ENCODE measurements at regions not wholly inside any gene's neighbourhood (a gene's known extent, or its start where the extent isn't known, plus 50 kb on each side); places are given as distances from the start of the nearest gene placed in this dataset.

DNA sequence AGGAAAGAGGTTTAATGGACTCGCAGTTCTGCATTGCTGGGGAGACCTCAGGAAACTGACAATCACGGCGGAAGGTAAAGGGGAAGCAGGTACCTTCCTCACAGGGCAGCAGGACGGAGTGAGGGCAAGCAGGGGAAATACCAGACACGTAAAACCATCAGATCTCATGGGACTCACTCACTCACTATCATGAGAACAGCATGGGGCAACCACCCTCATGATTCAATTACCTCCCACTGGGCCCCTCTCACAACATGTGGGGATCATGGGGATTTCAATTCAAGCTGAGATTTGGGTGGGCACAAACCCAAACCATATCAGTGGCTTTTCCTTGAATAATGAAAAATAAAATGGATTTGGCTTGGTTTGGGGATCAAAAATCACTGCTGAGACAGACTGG, 380.5 kb downstream of the VRK1 start:
- Histone ChIP-seq H3K9me3 (replicated peaks; ENCODE audit: low read length) (peaks cover 21% of the 10 kb centered on the region), H3K9ac (ENCODE audit: low read depth, low read length) (no peak overlapping the region), H3K4me1 (ENCODE audit: control insufficient read depth, insufficient read depth, low read length) (no peaks in the 10 kb centered on the region), H3K36me3 (ENCODE audit: insufficient read depth, low read length) (no peaks in the 10 kb centered on the region), H3K4me2 (ENCODE audit: low read length) (no peak overlapping the region), H3K27me3 (ENCODE audit: control insufficient read depth, insufficient read depth, low read length) (no peaks in the 10 kb centered on the region), H3K4me3 (ENCODE audit: low read length) (no peak overlapping the region)

DNA sequence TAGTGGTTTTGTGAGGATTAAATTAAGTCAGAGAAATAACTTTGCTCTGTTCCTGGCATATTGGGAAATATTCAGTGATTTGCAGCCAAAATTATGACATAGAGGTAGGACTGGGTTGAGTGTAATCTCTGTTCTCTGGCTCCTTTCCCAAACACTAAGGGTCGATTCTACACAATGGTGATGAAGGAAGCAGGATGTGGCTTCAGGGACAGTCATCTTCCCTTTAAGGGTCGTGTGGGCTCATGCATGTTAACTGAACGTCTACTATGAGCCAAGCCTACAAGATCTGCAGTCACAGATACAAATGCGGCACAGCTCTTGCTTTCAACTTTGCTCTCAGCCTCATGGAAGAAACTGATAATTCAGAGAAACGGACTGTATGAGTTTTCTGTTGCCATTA, 381.6 kb downstream of the VRK1 start:
- Histone ChIP-seq H3K4me1 (ENCODE audit: control insufficient read depth, insufficient read depth, low read length) (no peaks in the 10 kb centered on the region), H3K4me2 (ENCODE audit: low read length) (no peak overlapping the region), H3K4me3 (ENCODE audit: low read length) (no peak overlapping the region), H3K9me3 (replicated peaks; ENCODE audit: low read length) (peaks cover 21% of the 10 kb centered on the region), H3K9ac (ENCODE audit: low read depth, low read length) (no peak overlapping the region), H3K36me3 (ENCODE audit: insufficient read depth, low read length) (no peaks in the 10 kb centered on the region), H3K27me3 (ENCODE audit: control insufficient read depth, insufficient read depth, low read length) (no peaks in the 10 kb centered on the region)

DNA sequence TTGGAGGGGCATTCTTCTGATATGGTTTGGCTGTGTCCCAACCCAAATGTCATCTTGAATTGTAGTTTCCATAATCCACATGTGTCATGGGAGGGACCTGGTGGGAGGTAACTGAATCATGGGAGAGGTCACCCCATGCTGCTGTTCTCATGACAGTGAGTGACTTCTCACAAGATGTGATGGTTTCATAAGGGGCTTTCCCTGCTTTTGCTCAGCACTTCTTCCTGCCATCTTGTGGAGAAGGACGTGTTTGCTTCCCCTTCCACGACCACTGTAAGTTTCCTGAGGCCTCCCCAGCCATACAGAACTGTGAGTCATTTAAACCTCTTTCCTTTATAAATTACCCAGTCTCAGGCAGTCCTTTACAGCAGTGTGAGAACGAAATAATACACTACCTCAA, 382.4 kb downstream of the VRK1 start:
- no peak overlapping the region for H3K9ac ChIP-seq (ENCODE audit: low read depth, low read length)
- no peak overlapping the region for H3K4me3 ChIP-seq (ENCODE audit: low read length)
- H3K9me3 ChIP-seq (replicated peaks; ENCODE audit: low read length): peaks cover 21% of the 10 kb centered on the region
- H3K4me2 ChIP-seq (ENCODE audit: low read length): no peak overlapping the region
- H3K27me3 ChIP-seq (ENCODE audit: control insufficient read depth, insufficient read depth, low read length): no peaks in the 10 kb centered on the region
- H3K36me3 ChIP-seq (ENCODE audit: insufficient read depth, low read length): no peaks in the 10 kb centered on the region
- no peaks in the 10 kb centered on the region for H3K4me1 ChIP-seq (ENCODE audit: control insufficient read depth, insufficient read depth, low read length)

DNA sequence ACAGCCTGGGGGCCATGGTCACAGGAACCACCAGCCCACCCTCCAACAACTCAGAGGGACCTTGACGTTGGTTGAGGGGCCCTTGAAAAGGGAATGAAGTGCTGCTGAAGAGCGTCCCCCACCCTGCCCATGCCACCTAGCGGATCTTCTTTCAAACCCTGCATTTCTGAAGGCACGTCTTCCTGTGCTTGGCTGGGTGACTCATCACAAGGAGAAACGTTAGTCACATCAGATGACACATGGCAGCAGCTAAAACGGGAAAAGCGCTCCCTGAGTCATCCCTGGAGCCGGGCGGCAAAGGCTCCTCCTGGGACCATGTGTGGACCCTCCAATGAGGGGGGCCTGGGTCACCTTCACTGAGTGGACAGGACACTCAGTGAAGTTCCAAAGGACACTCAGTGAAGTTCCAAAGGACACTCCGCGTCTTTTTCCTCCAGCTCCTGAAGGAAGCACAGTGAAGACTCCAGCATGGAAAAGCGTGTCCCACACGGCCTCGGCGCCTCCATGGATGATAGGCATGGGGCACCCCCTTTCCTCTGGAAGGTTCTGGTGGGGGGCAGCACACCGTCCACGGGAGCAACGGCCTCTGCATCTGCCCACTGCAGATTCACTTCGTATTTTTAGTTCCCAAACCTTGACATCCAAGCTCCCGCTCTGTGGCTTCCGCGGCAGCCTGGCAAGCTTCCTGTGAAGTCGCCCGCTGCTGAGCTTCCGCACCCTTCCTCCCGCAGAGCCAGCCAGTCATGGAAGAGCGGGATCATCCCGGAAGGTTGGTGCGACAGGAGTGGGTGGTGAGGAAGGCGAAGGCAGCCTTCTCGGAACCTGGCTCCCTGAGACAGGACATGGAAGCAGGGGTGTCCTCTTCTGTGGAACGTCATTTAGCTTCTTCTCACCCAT, 383.4 kb downstream of the VRK1 start:
- no peak overlapping the region for H3K9ac ChIP-seq (ENCODE audit: low read depth, low read length)
- no peaks in the 10 kb centered on the region for H3K36me3 ChIP-seq (ENCODE audit: insufficient read depth, low read length)
- H3K27me3 ChIP-seq (ENCODE audit: control insufficient read depth, insufficient read depth, low read length): no peaks in the 10 kb centered on the region
- no peak overlapping the region for H3K4me3 ChIP-seq (ENCODE audit: low read length)
- no peak overlapping the region for H3K4me2 ChIP-seq (ENCODE audit: low read length)
- H3K9me3 ChIP-seq (replicated peaks; ENCODE audit: low read length): peaks cover 14% of the 10 kb centered on the region
- no peaks in the 10 kb centered on the region for H3K4me1 ChIP-seq (ENCODE audit: control insufficient read depth, insufficient read depth, low read length)

DNA sequence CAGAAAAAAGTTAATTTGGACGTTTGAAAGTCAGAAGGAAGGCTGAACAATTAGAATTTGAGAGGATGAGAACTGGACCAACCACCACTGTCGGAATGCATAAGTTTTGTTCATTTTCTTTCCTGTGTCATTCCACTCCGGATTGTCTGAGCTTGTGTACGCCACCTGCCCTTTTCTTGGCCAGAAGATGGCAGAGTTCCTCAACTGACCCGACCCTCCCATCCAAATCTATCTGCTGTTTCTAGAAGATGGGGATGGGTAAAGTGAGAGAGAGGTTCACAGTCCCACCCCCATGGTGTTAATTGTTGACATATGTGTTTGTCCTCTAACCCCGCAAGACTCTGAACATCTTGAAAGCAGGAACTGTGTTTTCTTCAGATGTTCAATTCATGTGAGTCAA, 388.0 kb downstream of the VRK1 start:
- H3K4me2 ChIP-seq (ENCODE audit: low read length): no peak overlapping the region
- peaks cover 10% of the 10 kb centered on the region for H3K9me3 ChIP-seq (replicated peaks; ENCODE audit: low read length)
- H3K4me3 ChIP-seq (ENCODE audit: low read length): no peak overlapping the region
- H3K27me3 ChIP-seq (ENCODE audit: control insufficient read depth, insufficient read depth, low read length): no peaks in the 10 kb centered on the region
- no peaks in the 10 kb centered on the region for H3K4me1 ChIP-seq (ENCODE audit: control insufficient read depth, insufficient read depth, low read length)
- no peak overlapping the region for H3K9ac ChIP-seq (ENCODE audit: low read depth, low read length)
- H3K36me3 ChIP-seq (ENCODE audit: insufficient read depth, low read length): no peaks in the 10 kb centered on the region

DNA sequence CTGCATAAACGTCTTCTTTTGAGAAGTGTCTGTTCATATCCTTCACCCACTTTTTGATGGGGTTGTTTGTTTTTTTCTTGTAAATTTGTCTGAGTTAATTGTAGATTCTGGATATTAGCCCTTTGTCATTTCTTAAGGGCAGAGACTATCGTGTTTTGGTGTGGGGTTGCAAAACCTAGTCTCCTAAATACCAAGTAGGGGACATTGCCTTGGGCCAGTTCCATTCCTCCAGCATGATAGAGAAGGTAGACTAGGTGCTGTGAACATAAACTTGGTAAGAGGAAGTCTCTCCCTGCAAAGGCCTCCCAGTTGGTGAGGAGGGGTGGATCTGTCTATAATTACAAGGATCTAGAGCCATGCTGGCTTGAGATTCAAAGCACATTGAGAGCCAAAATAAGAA, 390.7 kb downstream of the VRK1 start:
- H3K27me3 ChIP-seq (ENCODE audit: control insufficient read depth, insufficient read depth, low read length): no peaks in the 10 kb centered on the region

DNA sequence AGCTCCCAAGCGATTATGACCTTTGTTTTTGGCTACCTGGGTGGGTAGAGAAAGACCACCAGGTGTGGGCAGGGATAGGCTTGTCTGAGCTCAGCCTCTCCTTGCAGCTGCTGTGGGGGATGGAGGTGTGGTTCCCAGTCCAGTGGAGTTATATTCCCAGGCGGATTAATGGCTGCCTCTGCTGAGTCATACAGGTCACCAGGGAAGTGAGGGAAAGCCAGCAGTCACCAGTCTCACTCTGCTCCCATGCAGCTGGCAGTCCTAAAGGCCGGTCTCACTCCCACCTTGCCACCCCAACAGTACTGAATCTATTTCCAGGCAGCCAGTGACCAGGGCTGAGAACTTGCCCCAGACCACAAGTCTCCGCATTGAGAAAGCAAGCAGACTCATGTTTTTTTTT, 399.2 kb downstream of the VRK1 start:
- Histone ChIP-seq H3K4me3 (ENCODE audit: low read length) (no peak overlapping the region), H3K36me3 (ENCODE audit: insufficient read depth, low read length) (no peaks in the 10 kb centered on the region), H3K4me2 (ENCODE audit: low read length) (no peak overlapping the region), H3K9ac (ENCODE audit: low read depth, low read length) (no peak overlapping the region), H3K27me3 (ENCODE audit: control insufficient read depth, insufficient read depth, low read length) (no peaks in the 10 kb centered on the region), H3K4me1 (ENCODE audit: control insufficient read depth, insufficient read depth, low read length) (no peaks in the 10 kb centered on the region), H3K9me3 (replicated peaks; ENCODE audit: low read length) (peaks cover 5% of the 10 kb centered on the region)

More for the DNA sequence above, 390.7 kb downstream of the VRK1 start:
- H3K4me1 ChIP-seq (ENCODE audit: control insufficient read depth, insufficient read depth, low read length): no peaks in the 10 kb centered on the region
- H3K9ac ChIP-seq (ENCODE audit: low read depth, low read length): no peak overlapping the region
- H3K36me3 ChIP-seq (ENCODE audit: insufficient read depth, low read length): no peaks in the 10 kb centered on the region
- H3K4me2 ChIP-seq (ENCODE audit: low read length): no peak overlapping the region
- no peak overlapping the region for H3K4me3 ChIP-seq (ENCODE audit: low read length)
- H3K9me3 ChIP-seq (replicated peaks; ENCODE audit: low read length): no peaks in the 10 kb centered on the region

DNA sequence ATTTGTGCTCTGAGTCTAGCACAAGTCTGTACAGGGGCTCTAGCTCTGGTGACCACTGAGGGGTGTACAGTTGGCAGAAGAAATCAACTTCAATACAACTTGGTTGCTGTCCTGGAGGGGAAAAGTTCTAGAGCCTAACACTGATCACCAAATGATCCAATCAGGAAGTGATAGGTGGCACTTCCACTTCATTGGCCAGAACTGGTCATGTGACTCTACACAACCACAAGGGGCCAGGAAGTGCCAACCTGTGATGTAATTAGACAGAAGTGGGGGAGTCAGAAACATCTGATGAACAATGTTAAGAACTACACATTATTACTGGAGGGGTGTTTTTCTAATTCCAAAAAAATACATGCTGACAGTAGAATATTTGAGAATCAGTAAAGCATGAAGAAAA, 401.6 kb downstream of the VRK1 start:
- no peak overlapping the region for H3K9ac ChIP-seq (ENCODE audit: low read depth, low read length)
- H3K36me3 ChIP-seq (ENCODE audit: insufficient read depth, low read length): no peaks in the 10 kb centered on the region
- H3K9me3 ChIP-seq (replicated peaks; ENCODE audit: low read length): peaks cover 5% of the 10 kb centered on the region
- no peak overlapping the region for H3K4me2 ChIP-seq (ENCODE audit: low read length)
- H3K4me1 ChIP-seq (ENCODE audit: control insufficient read depth, insufficient read depth, low read length): no peaks in the 10 kb centered on the region
- no peak overlapping the region for H3K4me3 ChIP-seq (ENCODE audit: low read length)
- H3K27me3 ChIP-seq (ENCODE audit: control insufficient read depth, insufficient read depth, low read length): no peaks in the 10 kb centered on the region

DNA sequence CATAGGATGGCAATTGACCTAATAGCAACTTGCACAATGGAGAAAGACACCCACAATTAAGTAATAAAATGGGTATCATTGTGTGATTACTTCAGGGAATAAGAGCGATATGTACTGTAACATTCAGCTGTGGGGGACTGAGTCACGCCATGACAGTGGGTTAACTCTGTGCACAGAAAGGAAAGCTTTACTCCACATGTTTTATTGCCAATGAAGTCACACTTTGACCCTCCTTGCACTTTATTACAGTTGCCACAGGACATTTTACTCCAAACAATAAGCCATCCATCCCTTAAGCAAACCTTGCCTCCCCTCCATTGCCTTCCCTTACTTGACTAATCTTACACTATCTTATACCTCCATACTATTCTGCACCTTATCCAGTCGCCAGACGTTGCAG, 403.1 kb downstream of the VRK1 start:
- Histone ChIP-seq H3K9me3 (replicated peaks; ENCODE audit: low read length) (peaks cover 5% of the 10 kb centered on the region), H3K9ac (ENCODE audit: low read depth, low read length) (no peak overlapping the region), H3K36me3 (ENCODE audit: insufficient read depth, low read length) (no peaks in the 10 kb centered on the region), H3K27me3 (ENCODE audit: control insufficient read depth, insufficient read depth, low read length) (no peaks in the 10 kb centered on the region), H3K4me3 (ENCODE audit: low read length) (no peak overlapping the region), H3K4me2 (ENCODE audit: low read length) (no peak overlapping the region), H3K4me1 (ENCODE audit: control insufficient read depth, insufficient read depth, low read length) (no peaks in the 10 kb centered on the region)

DNA sequence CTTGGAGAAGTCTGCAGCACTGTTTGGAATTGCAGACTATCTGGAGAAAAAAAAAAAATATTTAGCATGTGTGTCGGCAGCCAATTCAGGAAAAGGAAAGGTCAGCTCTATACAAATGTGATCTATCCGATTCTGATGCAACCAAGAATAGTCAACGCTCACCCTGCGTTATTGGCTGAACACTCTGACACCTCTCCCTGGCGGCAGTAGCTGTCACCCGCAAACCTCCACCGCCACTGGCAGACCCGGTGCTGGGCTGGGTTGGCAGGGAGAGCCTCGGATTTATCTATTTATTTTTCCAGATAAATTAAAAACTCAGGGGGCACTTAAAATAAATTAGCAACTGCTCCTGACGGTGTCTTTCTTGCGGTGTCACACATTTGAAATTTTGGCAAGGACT, 409.7 kb downstream of the VRK1 start:
- H3K4me2 ChIP-seq (ENCODE audit: low read length): no peak overlapping the region

DNA sequence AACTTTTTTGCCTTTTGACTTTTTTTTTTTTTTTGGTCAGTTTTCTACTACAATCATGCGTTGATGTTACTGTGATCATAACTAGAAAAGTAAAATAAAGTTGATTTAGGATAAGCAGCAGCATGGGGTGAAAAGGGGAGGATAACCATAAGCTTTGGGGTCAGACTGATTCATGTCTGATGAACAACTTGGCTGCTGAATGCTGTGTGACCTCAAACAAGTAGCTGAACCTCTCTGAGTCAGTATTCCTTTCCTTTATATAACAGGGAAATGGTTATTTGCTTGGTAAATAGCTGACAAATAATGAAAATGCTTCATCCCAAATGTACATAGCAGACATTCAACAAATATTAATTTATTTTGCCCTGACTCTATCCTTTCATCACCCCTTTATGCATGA, 413.0 kb downstream of the VRK1 start:
- Histone ChIP-seq H3K4me1 (ENCODE audit: control insufficient read depth, insufficient read depth, low read length) (no peaks in the 10 kb centered on the region), H3K4me3 (ENCODE audit: low read length) (no peak overlapping the region), H3K27me3 (ENCODE audit: control insufficient read depth, insufficient read depth, low read length) (no peaks in the 10 kb centered on the region), H3K9ac (ENCODE audit: low read depth, low read length) (no peak overlapping the region), H3K9me3 (replicated peaks; ENCODE audit: low read length) (peaks cover 12% of the 10 kb centered on the region), H3K4me2 (ENCODE audit: low read length) (no peak overlapping the region), H3K36me3 (ENCODE audit: insufficient read depth, low read length) (no peaks in the 10 kb centered on the region)

More for the DNA sequence above, 409.7 kb downstream of the VRK1 start:
- Histone ChIP-seq H3K4me1 (ENCODE audit: control insufficient read depth, insufficient read depth, low read length) (no peaks in the 10 kb centered on the region), H3K9ac (ENCODE audit: low read depth, low read length) (no peak overlapping the region), H3K36me3 (ENCODE audit: insufficient read depth, low read length) (no peaks in the 10 kb centered on the region), H3K9me3 (replicated peaks; ENCODE audit: low read length) (no peaks in the 10 kb centered on the region), H3K27me3 (ENCODE audit: control insufficient read depth, insufficient read depth, low read length) (no peaks in the 10 kb centered on the region), H3K4me3 (ENCODE audit: low read length) (no peak overlapping the region)

DNA sequence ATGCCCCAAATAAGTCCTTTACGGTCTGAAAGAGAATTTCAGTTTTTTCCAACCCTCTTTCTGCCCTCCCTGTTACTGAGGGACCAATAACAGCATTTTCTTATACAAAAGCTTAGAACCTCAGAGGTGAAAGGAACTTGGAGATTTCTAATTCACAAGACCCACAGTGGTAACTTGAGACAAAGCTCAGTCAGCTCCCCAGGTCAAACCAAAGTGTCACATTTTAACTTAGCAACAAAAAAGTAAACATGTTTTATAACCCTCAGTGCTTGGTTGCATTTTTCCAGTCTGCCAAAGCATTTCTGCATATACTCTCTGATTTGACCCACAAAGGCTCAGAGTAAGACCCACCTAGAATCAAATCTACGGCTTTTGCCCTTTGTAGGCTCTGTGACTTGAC, 415.2 kb downstream of the VRK1 start:
- H3K4me1 ChIP-seq (ENCODE audit: control insufficient read depth, insufficient read depth, low read length): no peaks in the 10 kb centered on the region
- no peaks in the 10 kb centered on the region for H3K36me3 ChIP-seq (ENCODE audit: insufficient read depth, low read length)
- no peak overlapping the region for H3K4me2 ChIP-seq (ENCODE audit: low read length)
- H3K4me3 ChIP-seq (ENCODE audit: low read length): no peak overlapping the region
- no peak overlapping the region for H3K9ac ChIP-seq (ENCODE audit: low read depth, low read length)
- H3K9me3 ChIP-seq (replicated peaks; ENCODE audit: low read length): peaks cover 12% of the 10 kb centered on the region
- no peaks in the 10 kb centered on the region for H3K27me3 ChIP-seq (ENCODE audit: control insufficient read depth, insufficient read depth, low read length)

Measured in skeletal muscle satellite cell (primary cell).